Psoas muscle (tissue), 7 donors: ENCODE measurements at regions not wholly inside any gene's neighbourhood (a gene's known extent, or its start where the extent isn't known, plus 50 kb on each side); places are given as distances from the start of the nearest gene placed in this dataset.

Experiments used
- ATAC-seq, 4 donors: fragments of 200-7000 bp; cut with Tn5 transposase; one replicate each; pipeline ENCODE4 v1.9.1; 2020; ENCODE audit warnings: moderate library complexity in 3 of 4, mild to moderate bottlenecking in 2 of 4
- DNase-seq, 2 donors: peaks; one replicate each; pipeline ENCODE4 v3.0.0-alpha.2; 2020
- H3K27ac ChIP-seq: fragments of 200-600 bp; one replicate; pipeline ENCODE4 v1.8.0; 2022
- H3K27me3 ChIP-seq, 3 donors: fragments of 200-600 bp in 1 of 3; one replicate each; pipeline versions ENCODE4 v1.6.1 to v1.8.0; 2013 to 2022; ENCODE audit warnings: low read length in 2 of 3, mild to moderate bottlenecking in 2 of 3, moderate library complexity in 1 of 3; ENCODE audit not compliant: insufficient read depth in 3 of 3
- H3K36me3 ChIP-seq, 2 donors: fragments of 200-600 bp in 1 of 2; one replicate each; pipeline versions ENCODE4 v1.6.1 to v1.8.0; 2013 to 2022; ENCODE audit warnings: low read depth in 1 of 2, mild to moderate bottlenecking in 1 of 2, moderate library complexity in 1 of 2; ENCODE audit not compliant: insufficient read depth in 1 of 2
- H3K4me1 ChIP-seq: fragments of 200-600 bp; one replicate; pipeline ENCODE4 v1.8.0; 2022
- H3K4me3 ChIP-seq: fragments of 200-600 bp; one replicate; pipeline ENCODE4 v1.8.0; 2022; ENCODE audit warnings: mild to moderate bottlenecking
- H3K9me3 ChIP-seq: fragments of 200-600 bp; one replicate; pipeline ENCODE4 v1.8.0; 2022
- CTCF ChIP-seq: fragments of 200-600 bp; IDR thresholded peaks from one replicate; pipeline ENCODE4 v1.8.0; 2022; ENCODE audit warnings: antibody characterized with exemption
- WGBS, 3 donors: extraction: QIAGEN DNeasy Blood & Tissue Kit; methylation state at CpG; one replicate each; pipeline versions ENCODE4 v1.1.6 to v1.1.7; 2013; 5-methylcytosine and 5-hydroxymethylcytosine counted together
- intact Hi-C, 2 donors: fragments of 100-400 bp; cut with DNase I; formaldehyde crosslinking; loops; one replicate each; pipeline versions ENCODE4 v1.11.0 to v1.14.2; 2022
- donor health status: healthy with polysubstance abuse.
- donor health status: DM: no; HTN: no; CAD: no; lungs with moderate emphysema.
- donor health status: Bipolar disorder and iron deficiency.
- donor health status: healthy.
- donor health status: DM: yes; HTN: yes; CAD: no.
- donor health status: DM: no; HTN: no; CAD: no.
- donor health status: DM: yes; HTN: yes; CAD: no.

- ATAC-seq: no peak
- H3K9me3 ChIP-seq: no peaks in the 10 kb centered on the region
- intact Hi-C loops: no loop called here
- H3K4me3 ChIP-seq: no peak overlapping the region
- H3K27ac ChIP-seq: no peak overlapping the region
- TF ChIP-seq CTCF: no peak
- H3K27me3 ChIP-seq: peaks cover 0 to 38% (median 12%) of the 10 kb centered on the region in 3 donors
- no peaks in the 10 kb centered on the region for H3K4me1 ChIP-seq
- no peak for DNase-seq
- 67 to 71% (median 68%) methylated on average over 4 of the region's 4 CpGs for WGBS, 3 donors
- H3K36me3 ChIP-seq: no peaks in the 10 kb centered on the region
Observed at GRCh38 chr1:18556364-18556763, 74.3 kb upstream of the PAX7 start.

GRCh38 chr1:18557621-18558465 lies 72.8 kb upstream of the PAX7 start:
- H3K4me3 ChIP-seq: no peak overlapping the region
- 10 to 12% (median 10%) methylated on average over 29 of the region's 29 CpGs for WGBS, 3 donors
- peaks cover 0 to 53% (median 13%) of the 10 kb centered on the region in 3 donors for H3K27me3 ChIP-seq
- DNase-seq: no peak
- H3K27ac ChIP-seq: no peak overlapping the region
- no peak for TF ChIP-seq CTCF
- no peaks in the 10 kb centered on the region for H3K36me3 ChIP-seq
- no peaks in the 10 kb centered on the region for H3K9me3 ChIP-seq
- intact Hi-C loops: no loop called here
- ATAC-seq: no peak
- H3K4me1 ChIP-seq: no peaks in the 10 kb centered on the region

GRCh38 chr1:18560692-18561091 lies 70.0 kb upstream of the PAX7 start:
- no peaks in the 10 kb centered on the region for H3K4me1 ChIP-seq
- intact Hi-C loops: no loop called here
- H3K27ac ChIP-seq: no peak overlapping the region
- ATAC-seq: no peak
- DNase-seq: no peak
- H3K4me3 ChIP-seq: no peak overlapping the region
- no peaks in the 10 kb centered on the region for H3K9me3 ChIP-seq
- 65 to 82% (median 69%) methylated on average over 5 of the region's 5 CpGs for WGBS, 3 donors
- TF ChIP-seq CTCF: no peak
- H3K27me3 ChIP-seq: peaks cover 0 to 52% (median 10%) of the 10 kb centered on the region in 3 donors
- H3K36me3 ChIP-seq: no peaks in the 10 kb centered on the region

- H3K27me3 ChIP-seq: peaks cover 0 to 46% (median 10%) of the 10 kb centered on the region in 3 donors
- ATAC-seq (no peak), DNase-seq (no peak)
- TF ChIP-seq CTCF: no peak
- H3K4me3 ChIP-seq: no peak overlapping the region
- no peaks in the 10 kb centered on the region for H3K36me3 ChIP-seq
- H3K4me1 ChIP-seq: no peaks in the 10 kb centered on the region
- no peaks in the 10 kb centered on the region for H3K9me3 ChIP-seq
- H3K27ac ChIP-seq: no peak overlapping the region
- WGBS, 3 donors: 50 to 55% (median 52%) methylated on average over 9 of the region's 9 CpGs
- intact Hi-C loops: no loop called here
Observed at GRCh38 chr1:18561967-18562366, 68.7 kb upstream of the PAX7 start.
